ENCODE measurements at regions not wholly inside any gene's neighbourhood (a gene's known extent, or its start where the extent isn't known, plus 50 kb on each side); places are given as distances from the start of the nearest gene placed in this dataset.

GRCh38 chr7:45514944-45515343 lies 59.2 kb upstream of the ADCY1 start:
- no peak for DNase-seq (ENCODE audit: low read depth in 2 of 2)

- no peak for DNase-seq (ENCODE audit: low read depth in 2 of 2)
These were observed 58.8 kb upstream of the ADCY1 start for GRCh38 chr7:45515346-45515745.

All from lung microvascular endothelial cell (primary cell).